ENCODE measurements at regions not wholly inside any gene's neighbourhood (a gene's known extent, or its start where the extent isn't known, plus 50 kb on each side); places are given as distances from the start of the nearest gene placed in this dataset.

DNA sequence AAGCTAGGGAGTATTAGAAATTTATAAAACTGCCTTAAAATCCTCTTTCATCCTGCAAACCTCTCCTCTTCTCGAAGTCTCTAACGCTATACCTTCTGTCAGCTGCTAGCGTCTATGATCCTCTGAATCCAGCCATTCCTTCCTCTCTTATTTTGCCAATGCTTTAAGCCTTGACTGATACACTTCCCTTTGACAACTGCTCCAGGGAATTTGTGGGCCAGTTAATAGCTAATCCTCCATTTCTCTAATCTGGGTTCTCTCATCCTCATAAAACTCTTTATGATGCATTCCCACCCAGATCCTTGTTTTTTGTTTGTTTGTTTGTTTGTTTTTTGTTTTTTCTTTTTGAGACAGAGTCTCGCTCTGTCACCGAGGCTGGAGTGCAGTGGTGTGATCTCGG lies 293.6 kb upstream of the PUDP start:
- DNase-seq (ENCODE audit: insufficient read length) (no peak), FAIRE-seq (no peak)
- TF ChIP-seq TAF1 (IDR thresholded peaks at IDR 0.05; ENCODE audit: borderline replicate concordance, low read depth, low read length) (no peak), POLR2AphosphoS5 (IDR thresholded peaks at IDR 0.05; ENCODE audit: low read depth, low read length) (no peak)

DNA sequence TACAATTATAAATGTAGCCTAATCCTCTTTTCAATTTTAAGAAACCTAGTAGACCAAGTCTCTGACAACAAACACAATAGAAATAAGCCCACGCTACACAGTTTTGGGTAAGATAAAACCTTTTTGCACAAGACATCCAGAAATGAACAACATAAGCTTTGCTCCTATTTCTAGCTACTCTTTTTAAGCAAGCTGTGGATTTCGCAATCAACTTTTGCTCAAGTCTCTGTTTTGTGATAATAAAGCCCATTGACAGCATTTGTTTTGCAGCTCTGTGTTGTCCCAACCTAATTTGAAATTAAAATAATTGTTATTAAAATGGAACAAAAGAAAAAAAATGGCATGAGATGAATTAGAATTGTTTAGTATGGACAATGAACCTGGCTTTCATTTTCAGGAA lies 287.9 kb upstream of the PUDP start:
- FAIRE-seq (no peak), DNase-seq (ENCODE audit: insufficient read length) (no peak)
- TF ChIP-seq POLR2A (IDR thresholded peaks at IDR 0.05; ENCODE audit: low read depth, low read length), result no peak
- TF ChIP-seq TAF1 (IDR thresholded peaks at IDR 0.05; ENCODE audit: borderline replicate concordance, low read depth, low read length), result no peak
- TF ChIP-seq POLR2AphosphoS5 (IDR thresholded peaks at IDR 0.05; ENCODE audit: low read depth, low read length), result no peak

DNA sequence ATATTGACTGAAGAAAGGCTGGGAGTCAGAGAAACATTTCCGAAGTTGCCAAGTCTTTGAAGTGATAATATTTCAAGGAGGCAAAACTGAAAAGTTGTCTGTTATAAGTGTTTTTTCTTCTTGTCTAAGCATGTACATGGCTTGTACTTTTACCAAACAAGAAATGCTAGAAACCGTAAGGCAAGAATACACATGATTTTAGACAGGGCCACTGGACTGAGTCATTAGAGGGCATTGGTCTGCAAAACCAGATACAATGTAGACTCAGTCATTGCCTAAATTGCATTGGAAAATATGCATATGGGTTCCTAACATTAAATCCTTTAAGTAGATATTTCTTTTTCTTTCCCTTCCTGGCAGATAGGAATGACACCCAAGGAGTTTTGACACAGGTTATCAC lies 284.9 kb upstream of the PUDP start:
- DNase-seq (ENCODE audit: insufficient read length), result no peak
- no peak for TF ChIP-seq POLR2A (IDR thresholded peaks at IDR 0.05; ENCODE audit: low read depth, low read length)
- TF ChIP-seq POLR2AphosphoS5 (IDR thresholded peaks at IDR 0.05; ENCODE audit: low read depth, low read length), result no peak
- TF ChIP-seq TAF1 (IDR thresholded peaks at IDR 0.05; ENCODE audit: borderline replicate concordance, low read depth, low read length), result no peak
- no peak for FAIRE-seq

DNA sequence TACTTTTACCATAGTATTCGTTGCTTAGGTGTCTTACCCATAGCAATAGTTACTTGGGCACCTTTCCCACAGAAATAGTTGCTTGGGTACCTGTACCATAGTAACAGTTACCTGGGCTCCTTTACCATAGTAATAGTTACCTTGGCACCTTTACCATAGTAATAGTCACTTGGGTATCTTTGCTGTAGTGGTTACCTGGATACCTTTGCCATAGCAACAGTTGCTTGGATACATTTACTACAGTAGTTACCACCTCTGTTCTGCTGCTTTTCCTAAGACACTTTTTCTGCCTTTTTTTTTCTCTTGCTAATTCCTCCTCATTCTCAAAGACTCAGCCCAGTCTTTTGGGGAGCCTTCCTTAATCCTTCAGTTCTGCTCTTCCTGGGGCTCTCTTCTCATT lies 272.8 kb upstream of the PUDP start:
- FAIRE-seq (no peak), DNase-seq (ENCODE audit: insufficient read length) (no peak)
- no peak for TF ChIP-seq POLR2A (IDR thresholded peaks at IDR 0.05; ENCODE audit: low read depth, low read length)
- no peak for TF ChIP-seq TAF1 (IDR thresholded peaks at IDR 0.05; ENCODE audit: borderline replicate concordance, low read depth, low read length)
- no peak for TF ChIP-seq POLR2AphosphoS5 (IDR thresholded peaks at IDR 0.05; ENCODE audit: low read depth, low read length)

DNA sequence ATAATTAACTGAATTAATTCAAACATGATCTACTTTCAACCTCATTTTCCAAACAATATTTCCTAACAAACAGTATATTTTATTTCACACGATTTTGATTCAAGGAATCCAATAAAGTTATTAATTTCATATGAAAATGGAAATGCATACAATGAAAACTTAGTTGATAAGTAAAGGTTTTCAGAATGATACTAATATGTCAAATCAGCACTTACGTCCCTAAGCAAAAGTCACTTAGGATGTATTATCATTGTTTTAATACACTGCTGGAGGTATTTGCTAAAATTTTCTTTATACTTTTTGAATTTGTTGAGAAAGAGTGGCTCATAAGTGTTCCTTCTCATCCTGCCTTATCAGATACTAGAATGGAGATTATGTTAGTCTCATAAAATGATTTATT lies 266.8 kb upstream of the PUDP start:
- TF ChIP-seq POLR2A (IDR thresholded peaks at IDR 0.05; ENCODE audit: low read depth, low read length) (no peak), POLR2AphosphoS5 (IDR thresholded peaks at IDR 0.05; ENCODE audit: low read depth, low read length) (no peak), TAF1 (IDR thresholded peaks at IDR 0.05; ENCODE audit: borderline replicate concordance, low read depth, low read length) (no peak)
- DNase-seq (ENCODE audit: insufficient read length) (no peak), FAIRE-seq (no peak)

- FAIRE-seq (no peak), DNase-seq (ENCODE audit: insufficient read length) (no peak)
- TF ChIP-seq TAF1 (IDR thresholded peaks at IDR 0.05; ENCODE audit: borderline replicate concordance, low read depth, low read length) (no peak), POLR2A (IDR thresholded peaks at IDR 0.05; ENCODE audit: low read depth, low read length) (no peak), POLR2AphosphoS5 (IDR thresholded peaks at IDR 0.05; ENCODE audit: low read depth, low read length) (no peak)
These were observed 264.9 kb upstream of the PUDP start for GRCh38 chrX:7412840-7413239.

DNA sequence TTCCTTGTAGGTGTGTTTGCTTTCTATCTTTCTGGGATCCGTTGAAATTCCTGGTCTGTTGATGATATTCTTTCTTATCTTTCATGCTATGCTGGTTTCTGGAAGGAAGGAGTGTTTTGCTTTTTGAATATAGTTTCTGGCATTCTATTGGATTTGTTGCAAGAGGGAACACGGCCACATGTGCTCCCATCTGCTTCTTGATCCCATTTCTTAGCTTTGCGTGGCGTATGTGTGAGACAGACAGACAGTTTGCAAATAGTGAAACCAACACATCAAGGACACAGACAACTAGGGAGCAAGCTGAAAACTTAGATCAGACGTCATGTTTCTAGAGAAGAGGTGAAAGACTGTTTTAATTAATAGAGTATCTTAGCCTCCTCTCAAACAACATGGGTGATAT lies 261.9 kb upstream of the PUDP start:
- TF ChIP-seq POLR2AphosphoS5 (IDR thresholded peaks at IDR 0.05; ENCODE audit: low read depth, low read length), result no peak
- no peak for TF ChIP-seq POLR2A (IDR thresholded peaks at IDR 0.05; ENCODE audit: low read depth, low read length)
- no peak for TF ChIP-seq TAF1 (IDR thresholded peaks at IDR 0.05; ENCODE audit: borderline replicate concordance, low read depth, low read length)
- FAIRE-seq, result no peak
- no peak for DNase-seq (ENCODE audit: insufficient read length)

DNA sequence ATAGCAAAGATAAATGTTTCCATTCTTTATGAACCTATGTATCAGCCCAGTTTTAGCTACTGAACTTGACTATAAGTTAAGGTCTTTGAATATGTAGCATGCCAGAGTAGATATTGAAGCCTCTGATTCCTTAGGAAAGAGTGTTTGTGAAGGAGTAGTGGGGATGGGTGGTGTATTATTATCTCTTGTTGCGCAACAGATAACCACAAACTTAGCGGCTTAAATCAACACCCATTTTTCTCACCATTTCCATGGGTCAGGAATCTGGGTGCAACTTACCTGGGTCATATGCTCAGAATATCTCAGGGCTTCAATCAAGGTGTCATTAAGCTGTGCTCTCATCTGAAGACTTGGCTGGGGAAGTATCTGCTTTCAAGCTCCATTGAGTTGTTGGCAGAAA lies 251.4 kb upstream of the PUDP start:
- TF ChIP-seq POLR2AphosphoS5 (IDR thresholded peaks at IDR 0.05; ENCODE audit: low read depth, low read length) (no peak), POLR2A (IDR thresholded peaks at IDR 0.05; ENCODE audit: low read depth, low read length) (no peak), TAF1 (IDR thresholded peaks at IDR 0.05; ENCODE audit: borderline replicate concordance, low read depth, low read length) (no peak)

DNA sequence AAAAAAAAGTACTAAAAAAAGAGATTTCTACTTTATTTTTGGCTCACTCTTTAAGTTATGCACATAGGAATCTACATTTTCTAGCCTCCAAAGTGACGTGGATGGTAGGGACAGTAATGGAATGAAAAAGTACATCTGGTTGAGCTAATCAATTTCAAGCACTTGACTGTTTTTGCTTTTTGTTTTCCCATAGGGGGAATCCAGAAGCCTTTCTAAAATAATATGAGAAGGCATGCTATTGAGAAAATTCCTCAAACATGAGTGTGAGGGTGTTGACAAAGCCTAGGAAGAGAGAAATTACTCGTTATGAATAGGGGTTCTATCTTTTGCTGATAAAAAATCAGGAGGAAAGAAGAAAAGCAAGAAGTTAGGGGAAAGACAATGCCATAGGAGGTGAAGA lies 242.5 kb upstream of the PUDP start:
- no peak for FAIRE-seq
- DNase-seq (ENCODE audit: insufficient read length), result no peak
- no peak for TF ChIP-seq POLR2A (IDR thresholded peaks at IDR 0.05; ENCODE audit: low read depth, low read length)
- TF ChIP-seq TAF1 (IDR thresholded peaks at IDR 0.05; ENCODE audit: borderline replicate concordance, low read depth, low read length), result no peak
- TF ChIP-seq POLR2AphosphoS5 (IDR thresholded peaks at IDR 0.05; ENCODE audit: low read depth, low read length), result no peak

More for the DNA sequence above, 251.4 kb upstream of the PUDP start:
- no peak for FAIRE-seq
- DNase-seq (ENCODE audit: insufficient read length), result no peak

DNA sequence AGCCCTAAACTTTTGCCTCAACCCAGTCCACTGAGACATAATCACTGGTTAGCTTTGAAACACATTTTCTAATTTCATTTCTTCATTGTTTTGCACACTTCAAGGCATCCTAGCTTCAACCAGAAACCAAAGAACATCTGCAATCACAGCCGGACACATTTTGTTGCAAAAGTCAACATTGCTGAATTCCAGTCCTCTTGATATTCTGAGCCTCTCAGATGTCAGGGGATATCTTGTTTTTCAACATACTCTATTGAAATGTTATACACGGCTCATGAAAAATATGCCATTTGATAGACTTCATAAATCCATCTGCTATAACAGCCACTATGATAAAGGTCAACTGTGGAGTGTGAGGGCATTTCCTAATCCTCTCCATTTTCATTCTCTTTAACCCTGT lies 241.6 kb upstream of the PUDP start:
- FAIRE-seq (no peak), DNase-seq (ENCODE audit: insufficient read length) (no peak)
- TF ChIP-seq POLR2A (IDR thresholded peaks at IDR 0.05; ENCODE audit: low read depth, low read length), result no peak
- TF ChIP-seq TAF1 (IDR thresholded peaks at IDR 0.05; ENCODE audit: borderline replicate concordance, low read depth, low read length), result no peak
- TF ChIP-seq POLR2AphosphoS5 (IDR thresholded peaks at IDR 0.05; ENCODE audit: low read depth, low read length), result no peak

- FAIRE-seq, result no peak
- no peak for DNase-seq (ENCODE audit: insufficient read length)
- no peak for TF ChIP-seq TAF1 (IDR thresholded peaks at IDR 0.05; ENCODE audit: borderline replicate concordance, low read depth, low read length)
These were observed 237.2 kb upstream of the PUDP start for GRCh38 chrX:7385131-7385530.

DNA sequence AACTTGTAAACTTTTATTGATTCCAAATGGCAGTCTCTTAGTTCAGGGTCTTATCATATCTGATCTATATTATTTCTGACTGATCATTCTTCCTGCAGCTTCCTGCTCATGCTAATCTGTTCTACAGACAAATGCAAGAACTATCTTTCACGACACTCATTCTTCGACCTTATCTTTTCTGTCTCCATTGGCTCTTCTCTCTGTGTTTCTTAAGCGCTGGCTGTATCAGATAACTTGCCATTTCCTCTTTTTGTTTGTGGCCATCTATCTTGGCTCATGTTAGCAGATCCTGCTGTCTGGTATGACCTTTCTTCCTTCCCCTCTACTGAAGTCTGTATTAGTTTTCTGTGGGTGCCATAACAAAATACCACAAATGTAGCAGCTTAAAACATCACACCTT lies 230.5 kb upstream of the PUDP start:
- no peak for TF ChIP-seq TAF1 (IDR thresholded peaks at IDR 0.05; ENCODE audit: borderline replicate concordance, low read depth, low read length)
- no peak for TF ChIP-seq POLR2AphosphoS5 (IDR thresholded peaks at IDR 0.05; ENCODE audit: low read depth, low read length)
- TF ChIP-seq POLR2A (IDR thresholded peaks at IDR 0.05; ENCODE audit: low read depth, low read length), result no peak
- DNase-seq (ENCODE audit: insufficient read length) (no peak), FAIRE-seq (no peak)

DNA sequence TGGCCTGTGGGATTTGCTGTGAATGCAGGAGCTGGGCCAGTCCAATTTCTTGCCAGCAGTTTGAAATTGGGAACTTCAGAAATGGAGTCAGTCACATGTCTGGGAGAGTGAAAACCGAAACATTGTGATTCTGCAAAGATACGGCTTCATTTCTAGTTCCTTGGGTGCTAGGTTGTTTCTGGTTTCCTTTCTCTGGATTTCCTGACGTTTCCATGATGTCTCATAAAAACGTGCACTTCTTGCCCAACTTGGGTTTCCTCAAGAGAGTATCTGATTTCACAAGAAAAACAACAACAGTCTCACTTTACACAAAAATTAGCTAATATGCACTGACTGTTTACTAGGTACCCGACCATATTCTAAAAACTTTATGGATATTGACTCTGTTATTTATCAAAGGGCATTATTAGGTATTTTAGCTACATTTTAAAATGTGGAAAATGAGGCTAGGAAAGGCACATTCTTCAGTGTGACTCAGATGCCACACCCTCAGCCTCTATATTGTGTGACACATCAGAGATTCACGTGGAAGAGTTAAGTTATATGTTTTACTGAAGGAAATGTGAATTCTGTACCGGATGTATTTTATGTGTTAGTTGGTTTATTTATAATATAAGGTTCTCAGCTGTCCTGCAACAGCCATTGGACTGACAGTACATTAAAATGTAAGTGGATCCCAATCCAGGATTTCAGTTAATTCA lies 225.0 kb upstream of the PUDP start:
- FAIRE-seq, result no peak
- DNase-seq (ENCODE audit: insufficient read length), result no peak
- TF ChIP-seq TAF1 (IDR thresholded peaks at IDR 0.05; ENCODE audit: borderline replicate concordance, low read depth, low read length) (no peak), POLR2A (IDR thresholded peaks at IDR 0.05; ENCODE audit: low read depth, low read length) (no peak)

Measured in GM12892 (cell line).